Fibroblast of peridontal ligament (primary cell): ENCODE measurements at regions not wholly inside any gene's neighbourhood (a gene's known extent, or its start where the extent isn't known, plus 50 kb on each side); places are given as distances from the start of the nearest gene placed in this dataset.

Experiments used
- DNase-seq: peaks from one replicate; pipeline ENCODE4 v3.0.0-alpha.2; 2010; ENCODE audit errors: extremely low read depth

DNA sequence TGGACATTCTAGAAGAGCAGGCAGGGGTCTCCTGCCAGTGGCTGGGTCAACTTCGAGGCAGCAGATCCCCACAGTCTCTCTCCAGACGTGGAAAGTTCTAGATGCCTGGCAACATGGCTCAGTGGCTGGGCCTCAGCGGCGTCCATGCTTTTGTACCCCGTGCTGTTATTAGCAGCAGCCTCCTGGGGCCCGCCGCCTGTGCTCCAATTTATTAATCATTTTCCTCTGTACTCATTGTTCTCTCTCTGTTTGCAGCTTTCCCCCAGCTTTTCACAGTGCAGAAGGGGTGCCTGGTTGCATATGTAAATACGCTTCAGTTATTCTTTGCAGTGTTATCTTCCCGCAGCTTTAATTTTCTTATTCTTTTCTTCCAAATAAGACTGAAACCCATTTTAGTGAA, 515.1 kb downstream of the TBC1D22A start:
- no peak for DNase-seq

DNA sequence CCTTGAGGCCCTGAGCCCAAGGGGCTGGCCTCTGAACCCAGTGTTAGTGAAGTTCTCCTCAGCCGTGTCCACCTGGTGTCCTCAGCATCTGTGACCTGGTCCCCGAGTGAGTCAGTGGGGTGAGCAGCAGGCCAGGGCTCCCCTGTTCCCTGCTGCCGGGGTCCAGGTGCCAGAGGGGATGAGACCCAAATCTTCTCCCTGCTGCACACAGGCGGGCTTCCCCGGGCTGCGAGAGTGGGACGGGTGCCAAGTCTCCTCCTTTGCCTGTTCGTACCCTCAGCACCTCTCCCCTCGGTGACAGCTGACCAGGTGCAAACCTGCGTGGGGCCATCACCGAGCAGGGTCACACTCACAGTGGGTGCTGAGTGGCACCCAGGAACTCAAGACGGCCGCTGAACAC, 514.5 kb downstream of the TBC1D22A start:
- no peak for DNase-seq

DNA sequence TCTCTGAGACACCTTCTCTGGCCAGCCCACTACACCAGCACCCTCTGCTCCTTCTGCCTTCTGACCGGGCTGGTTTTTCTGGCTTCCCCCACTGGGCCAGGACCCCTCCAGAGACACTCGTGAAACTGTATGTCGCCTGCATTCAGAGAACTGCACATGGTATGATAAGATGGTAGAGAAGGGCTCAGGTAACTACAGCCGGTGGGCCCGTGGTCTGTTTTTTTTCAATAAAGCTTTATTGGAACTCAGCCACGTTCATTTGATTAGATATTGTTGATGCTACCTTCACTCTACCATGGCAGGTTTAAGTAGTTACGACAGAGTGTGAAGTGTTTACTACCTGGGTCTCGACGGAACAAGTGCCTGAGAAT, 514.0 kb downstream of the TBC1D22A start:
- no peak for DNase-seq

DNA sequence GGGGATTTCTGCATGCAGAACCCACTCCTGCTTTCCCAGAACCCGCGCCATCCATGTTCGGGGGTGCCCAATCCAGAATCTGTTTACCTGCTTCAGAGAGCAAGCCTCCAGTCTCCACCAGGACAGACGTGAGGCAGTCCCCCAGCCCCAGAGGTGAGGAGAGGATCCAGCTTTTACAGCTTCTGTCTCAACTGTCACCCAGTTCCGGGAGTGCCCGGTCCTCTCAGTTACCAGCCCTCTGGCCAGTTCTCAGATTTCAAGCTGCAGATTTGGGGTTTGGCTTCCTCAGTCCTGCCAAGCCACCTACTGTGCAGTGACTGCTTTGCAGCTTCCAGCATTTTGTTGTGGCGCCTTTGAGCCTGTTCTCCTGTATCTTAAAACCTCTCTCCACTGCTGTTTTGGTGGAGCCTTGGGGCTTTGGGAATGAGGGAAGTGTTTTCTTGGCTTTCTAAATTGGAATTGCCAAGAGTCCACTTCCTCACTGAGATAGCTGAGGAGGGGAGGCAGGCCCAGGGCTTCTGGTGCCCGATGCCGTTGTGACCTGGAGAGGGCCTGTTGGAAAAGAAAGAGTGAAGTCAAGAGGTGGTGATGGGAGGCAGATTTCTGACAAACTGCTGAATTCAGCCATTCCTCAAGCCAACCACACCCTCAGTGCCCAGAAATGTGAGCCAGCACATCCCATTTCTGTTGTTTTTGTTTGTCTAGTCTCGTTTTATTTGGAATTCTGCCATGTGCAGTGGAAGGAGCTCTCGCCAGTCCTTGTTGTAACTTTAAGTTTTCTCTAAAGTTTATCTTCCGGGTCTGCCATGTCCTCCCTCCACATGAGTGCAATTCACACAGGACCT, 513.4 kb downstream of the TBC1D22A start:
- DNase-seq, result no peak

DNA sequence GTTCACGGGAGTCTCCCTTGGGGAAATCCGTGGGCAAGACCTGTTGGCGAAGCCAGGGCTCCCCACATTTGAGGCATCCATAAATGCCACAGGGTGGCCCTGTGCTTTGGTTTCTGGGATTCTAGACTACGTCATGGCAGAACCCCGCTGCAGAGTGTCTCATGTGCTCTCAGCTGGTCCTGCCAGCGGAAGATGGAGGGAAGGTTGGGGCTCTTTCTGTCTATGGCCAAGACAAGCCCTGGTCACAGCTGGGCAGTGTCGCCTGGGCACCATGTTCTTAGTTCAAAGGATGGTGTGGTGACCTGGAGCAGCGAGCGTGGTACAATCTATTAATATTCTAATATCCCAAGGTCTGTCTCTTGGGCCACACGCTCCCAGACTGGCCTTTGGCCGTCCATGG, 511.7 kb downstream of the TBC1D22A start:
- no peak for DNase-seq

DNA sequence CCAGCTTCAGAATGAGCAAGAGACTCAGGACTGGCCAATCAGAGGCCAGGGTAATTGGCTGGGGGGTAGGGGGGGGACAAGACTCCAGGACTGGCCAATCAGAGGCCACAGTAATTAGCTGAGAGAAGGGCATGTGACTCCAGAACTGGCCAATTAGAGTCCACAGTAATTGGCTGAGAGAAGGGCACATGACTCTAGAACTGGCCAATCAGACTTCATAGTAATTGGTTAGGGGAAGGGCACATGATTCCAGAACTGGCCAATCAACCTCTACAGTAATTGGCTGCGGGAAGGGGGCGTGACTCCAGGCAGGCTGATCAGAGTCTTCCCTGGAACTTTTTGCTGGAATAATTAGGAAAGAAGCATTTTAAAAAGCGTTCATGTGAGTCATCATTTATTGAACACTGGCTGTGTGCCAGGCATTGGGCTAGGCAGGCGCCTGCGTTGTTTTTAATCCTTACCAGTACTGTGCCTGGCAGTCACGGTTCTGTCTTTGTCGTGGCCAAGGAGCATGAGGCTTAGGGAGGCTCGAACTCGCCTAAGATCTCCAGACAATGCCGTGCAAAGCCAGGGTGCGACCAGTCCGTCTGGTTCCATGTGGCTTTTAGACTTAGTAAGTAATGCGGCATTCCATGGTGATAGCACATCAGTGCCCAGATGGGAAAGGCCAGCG, 508.1 kb downstream of the TBC1D22A start:
- no peak for DNase-seq

DNA sequence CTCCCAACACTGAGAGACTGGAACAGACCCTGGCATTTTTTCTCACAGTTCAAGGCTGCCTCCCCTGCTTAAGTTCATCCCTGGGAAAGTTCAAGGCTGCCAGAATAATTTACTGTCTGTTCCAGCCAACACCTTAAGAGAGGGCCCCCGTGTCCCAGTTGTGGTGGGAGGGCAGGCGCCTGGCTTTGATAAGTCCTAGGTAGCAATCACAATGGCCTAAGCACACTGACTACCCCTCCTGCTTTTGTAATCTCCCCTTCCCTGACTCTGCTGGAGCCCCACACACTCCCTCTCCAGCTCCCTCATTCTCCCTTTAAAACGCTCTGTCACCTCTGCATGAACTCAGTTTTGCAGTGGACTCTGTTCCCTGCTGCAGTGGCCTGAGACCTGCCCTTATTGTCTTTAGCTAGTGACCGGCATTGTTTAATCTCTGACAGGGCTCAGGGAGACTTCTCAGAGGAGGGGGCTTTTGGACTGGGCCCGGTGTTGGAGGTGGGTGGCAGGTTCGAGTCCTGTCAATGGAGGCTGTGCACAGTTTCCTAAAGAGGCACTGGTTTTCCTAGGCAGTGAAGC, 507.2 kb downstream of the TBC1D22A start:
- DNase-seq, result no peak

DNA sequence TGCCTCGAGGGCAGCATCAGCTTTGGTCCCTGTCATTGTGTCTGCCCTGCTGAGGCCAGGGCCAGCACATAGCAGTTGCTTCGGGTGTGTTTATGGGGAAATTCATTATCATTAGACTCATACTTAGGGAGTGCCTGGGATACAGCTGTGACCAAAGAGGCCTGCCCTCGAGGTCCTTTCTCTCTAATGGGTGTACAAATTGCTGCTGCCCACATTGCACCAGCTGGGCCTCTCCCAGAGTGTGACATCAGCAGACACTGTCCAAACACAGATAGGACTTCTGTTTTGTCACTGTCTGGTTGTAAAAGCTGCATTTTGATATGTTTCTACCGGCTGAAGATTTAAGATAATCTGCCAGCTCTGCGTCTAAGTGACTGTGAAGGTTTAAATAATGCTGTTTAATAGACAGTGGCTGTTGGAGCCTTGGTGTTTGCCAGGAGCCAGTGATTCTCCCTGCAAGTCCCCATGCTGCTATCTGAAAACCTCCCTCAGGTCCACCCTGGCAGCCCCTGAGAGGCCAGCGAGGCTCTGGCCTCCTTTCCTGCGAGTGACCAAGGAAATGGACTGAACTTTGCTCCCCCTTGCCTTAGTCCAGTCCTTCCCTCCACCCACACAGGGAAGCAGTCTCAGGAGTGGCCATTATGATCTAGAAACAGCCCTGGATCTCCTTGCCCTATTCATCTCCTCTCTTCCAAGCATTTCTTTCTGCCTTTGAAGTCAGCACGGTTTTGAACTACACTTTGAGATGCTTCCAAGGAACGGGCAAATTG, 505.2 kb downstream of the TBC1D22A start:
- DNase-seq, result no peak

DNA sequence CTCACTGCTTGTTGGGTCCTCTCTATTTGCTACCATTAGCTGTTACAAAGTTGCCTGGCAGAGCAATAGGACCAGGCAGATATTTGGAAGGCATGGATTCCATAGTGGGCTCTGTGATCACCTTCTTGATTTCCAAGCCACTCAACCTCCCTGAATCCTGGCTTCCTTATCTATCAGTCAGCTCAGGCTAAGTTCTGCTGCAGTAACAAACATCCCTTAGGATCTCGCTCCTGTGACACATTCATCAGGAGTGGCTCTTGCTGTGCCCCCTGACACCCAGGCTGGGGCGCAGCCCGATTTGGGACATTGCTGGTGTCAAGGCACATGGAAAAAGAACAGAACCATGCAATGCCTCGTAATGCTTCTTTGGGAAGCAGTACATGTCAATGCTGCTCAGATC, 503.9 kb downstream of the TBC1D22A start:
- DNase-seq, result no peak

DNA sequence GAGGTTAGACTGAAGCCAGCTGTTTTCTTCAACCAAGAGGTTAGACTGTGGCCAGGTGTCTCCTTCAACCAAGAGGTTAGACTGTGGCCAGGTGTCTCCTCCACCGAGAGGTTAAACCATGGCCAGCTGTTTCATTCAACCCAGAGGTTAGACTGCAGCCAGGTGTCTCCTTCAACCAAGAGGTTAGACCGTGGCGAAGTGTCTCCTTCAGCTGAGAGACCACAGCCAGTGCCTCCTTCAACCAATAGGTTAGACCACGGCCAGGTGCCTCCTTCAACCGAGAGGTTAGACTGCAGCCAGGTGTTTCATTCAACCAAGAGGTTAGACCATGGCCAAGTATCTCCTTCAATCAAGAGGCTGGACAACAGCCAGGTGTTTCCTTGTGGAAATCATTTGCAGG, 498.1 kb downstream of the TBC1D22A start:
- no peak for DNase-seq

DNA sequence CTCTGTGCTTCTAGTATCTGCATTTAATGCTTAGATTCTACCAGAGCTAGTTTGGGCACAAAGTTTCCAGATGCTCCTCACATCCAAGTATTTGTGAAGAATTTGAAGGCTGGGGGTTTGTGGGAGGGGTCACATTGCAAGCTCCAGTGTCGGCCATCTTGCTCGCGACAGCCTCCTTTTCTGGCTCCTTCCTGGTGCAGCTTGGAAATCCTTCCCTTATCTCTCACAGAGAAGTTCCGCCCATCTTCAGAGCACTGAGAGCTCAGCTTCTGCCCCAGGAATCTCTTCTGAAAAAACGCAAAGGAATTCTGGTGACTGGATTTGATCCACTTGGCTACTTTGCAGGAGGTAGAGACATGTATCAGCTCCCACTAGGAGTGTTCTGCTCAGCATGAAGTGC, 497.5 kb downstream of the TBC1D22A start:
- no peak for DNase-seq

DNA sequence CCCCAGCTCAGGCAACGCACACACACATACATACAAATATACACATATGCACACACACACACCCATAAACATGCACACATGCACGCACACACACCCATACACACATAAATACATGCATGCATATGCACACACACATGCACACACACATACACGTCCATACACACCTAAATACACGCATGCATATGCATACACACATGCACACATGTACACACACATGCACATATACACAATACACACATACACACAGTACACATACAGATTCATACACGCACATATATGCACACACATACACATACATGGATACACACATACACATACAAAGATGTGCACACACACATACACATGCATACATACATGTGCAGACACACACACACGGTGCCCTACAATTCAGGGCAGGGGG, 496.6 kb downstream of the TBC1D22A start:
- no peak for DNase-seq

DNA sequence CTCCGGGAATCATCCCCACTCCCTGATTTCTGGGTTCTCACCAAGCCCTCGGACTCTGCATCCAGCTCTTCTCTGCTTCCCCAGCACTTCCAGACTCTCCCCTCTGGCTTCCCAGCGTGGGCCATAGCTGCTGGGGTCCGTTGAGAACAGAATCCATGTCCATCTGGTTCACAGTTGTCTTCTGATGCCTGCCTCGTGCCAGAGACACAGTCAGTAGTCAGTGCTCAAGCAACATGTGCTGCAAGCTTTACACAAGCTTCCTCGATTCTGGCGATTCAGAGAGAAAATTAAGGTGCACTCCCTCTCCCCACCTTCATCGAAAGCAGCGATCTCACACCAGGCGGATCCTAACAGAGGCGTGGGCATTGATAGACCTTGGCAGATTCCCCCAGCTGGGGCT, 495.5 kb downstream of the TBC1D22A start:
- DNase-seq, result no peak

DNA sequence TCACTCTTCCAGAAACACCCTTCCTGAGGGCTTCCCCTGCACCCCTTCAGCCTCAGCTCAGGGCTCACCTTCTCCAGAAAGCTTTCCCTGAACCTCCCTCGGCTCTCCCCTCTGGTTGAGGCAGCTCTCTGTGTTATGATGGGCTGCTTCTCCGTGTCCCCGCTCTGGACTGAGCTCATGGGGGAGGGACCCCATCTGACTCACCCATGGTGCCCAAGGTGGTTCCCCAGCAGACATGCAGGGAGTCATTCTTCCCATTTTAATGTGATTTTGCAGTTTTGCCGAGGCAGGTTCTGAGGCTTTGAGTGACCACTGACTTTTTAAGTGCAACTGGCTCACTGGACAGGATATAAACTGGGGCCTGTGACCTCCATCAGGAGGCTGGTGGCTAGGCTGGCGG, 495.1 kb downstream of the TBC1D22A start:
- DNase-seq, result no peak

DNA sequence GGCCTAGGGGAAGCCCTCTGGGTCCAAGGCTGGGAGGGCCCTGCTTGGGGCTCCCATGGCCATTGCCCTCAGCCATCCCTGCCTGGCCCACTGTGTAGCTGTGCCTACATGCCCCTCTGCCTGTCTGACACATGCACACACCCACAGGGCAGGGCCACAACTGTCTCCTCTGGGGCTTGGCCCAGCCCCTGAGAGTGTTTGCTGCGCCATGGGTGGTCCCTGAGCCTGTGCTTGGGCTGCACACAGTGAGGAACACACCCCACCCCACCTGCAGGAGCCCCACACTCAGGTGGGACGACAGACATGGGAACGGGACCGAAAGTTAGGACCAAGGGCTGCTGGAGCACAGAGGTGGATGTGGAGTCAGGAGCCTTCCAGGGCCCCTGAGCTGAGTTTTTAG, 489.5 kb downstream of the TBC1D22A start:
- DNase-seq, result no peak

DNA sequence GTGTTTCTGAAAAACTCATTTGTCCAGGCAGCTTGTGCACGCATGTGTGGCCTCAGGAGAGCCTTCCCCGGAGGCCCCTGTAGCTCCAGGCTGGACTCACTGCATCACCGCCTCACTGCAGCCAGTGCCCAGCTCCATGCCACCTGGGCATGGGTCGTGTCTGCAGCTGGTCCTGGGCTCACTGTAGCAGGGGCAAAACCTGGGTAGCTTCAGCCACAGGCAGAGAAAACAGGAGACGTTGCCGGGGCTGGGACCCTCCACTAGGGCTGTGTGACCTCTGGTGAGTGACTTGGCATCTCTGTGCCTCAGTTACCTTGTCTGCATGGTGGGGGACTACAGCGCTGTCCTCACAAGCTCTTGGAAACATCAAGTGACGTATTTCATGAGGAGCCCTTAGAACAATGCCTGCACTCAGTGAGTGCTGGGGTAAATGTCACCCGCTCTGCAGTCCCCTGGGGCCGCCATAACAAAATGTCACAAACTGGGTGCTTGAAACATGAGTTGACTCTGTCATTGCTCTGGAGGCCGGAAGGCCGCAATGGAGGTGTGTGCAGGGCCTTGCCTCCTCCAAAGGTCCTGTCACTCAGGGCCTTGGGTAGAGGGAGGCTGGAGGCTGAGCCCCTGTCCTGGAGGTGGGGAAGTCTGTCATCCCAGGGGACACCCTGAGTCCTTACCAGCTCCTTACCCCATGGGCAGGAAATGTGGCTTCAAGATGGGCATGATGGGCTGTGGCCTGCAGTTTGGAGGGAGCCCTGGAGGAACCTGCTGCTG, 488.7 kb downstream of the TBC1D22A start:
- no peak for DNase-seq

DNA sequence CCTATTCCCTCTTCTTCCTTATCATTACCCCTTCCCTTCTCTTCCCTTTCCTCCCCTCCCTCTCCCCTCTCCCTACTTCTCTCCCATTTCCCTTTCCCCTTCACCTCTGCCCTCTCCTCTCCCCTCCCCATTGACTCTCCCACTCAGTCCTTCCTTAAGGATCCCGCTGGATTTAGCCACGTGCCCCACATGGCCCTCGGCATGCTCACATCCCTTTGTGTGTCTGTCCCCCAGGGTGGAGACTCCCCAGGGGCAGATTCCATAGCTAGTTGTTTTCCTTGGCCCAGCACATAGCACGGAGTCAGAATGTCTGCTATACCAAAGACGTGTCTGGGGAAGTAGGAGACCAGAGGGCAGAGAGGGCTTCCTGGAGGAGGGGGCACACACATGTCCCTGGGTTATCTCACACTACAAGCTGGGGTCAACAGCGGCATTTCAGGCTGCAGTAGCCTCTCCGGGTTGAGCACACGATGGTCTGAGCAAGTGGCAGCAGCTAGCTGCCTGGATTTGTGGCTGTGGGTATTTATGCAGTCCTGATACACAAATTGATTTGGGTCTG, 487.0 kb downstream of the TBC1D22A start:
- DNase-seq, result no peak

DNA sequence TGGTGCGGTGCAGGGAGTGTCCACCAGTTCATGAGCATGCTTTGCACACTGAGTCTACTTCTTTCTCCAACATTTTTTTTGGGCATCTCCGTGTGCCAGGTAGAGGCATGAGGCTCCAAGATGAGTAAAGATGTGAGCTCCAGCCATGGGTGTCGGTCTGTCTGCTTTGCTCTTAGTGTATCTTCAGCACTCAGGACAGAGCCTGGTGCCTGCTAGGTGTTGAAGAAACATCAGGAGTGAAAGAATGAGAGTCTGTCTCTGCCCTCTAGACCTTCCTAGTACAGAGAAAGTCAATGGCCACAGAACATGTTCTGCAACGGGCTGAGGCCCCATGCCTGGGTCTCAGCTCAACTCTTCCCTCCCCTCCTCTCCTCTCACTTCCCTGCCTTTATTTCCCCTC, 486.5 kb downstream of the TBC1D22A start:
- DNase-seq, result no peak

DNA sequence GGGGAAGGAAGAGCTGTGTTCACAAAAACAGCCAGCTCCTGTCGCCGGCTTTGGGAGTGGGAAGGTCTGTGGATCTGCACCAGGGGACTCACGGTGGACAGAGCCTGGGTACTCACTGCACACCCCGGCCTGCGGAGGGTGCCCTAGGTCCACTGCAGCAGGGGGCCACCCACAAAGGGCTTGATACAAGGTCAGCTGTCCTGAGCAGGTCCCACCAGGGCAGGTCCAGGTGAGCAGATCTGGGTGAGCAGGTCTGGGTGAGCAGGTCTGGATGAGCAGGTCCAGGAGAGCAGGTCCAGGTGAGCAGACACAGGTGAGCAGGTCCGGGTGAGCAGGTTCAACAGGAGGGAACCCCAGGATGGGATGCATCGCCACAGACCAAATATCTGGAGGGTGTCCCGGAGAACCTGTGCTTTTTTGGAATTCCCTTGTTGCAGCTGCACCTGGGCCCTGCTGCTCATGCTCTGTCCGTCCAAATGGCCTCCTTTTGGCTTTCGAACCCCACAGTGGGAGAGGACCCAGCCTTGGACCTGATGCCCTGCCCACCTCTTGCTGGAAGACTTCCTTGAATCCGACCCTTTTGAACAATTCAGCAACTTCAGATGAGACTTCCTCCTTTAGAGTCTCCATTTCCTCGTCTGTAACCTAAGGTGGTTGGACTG, 485.3 kb downstream of the TBC1D22A start:
- no peak for DNase-seq

DNA sequence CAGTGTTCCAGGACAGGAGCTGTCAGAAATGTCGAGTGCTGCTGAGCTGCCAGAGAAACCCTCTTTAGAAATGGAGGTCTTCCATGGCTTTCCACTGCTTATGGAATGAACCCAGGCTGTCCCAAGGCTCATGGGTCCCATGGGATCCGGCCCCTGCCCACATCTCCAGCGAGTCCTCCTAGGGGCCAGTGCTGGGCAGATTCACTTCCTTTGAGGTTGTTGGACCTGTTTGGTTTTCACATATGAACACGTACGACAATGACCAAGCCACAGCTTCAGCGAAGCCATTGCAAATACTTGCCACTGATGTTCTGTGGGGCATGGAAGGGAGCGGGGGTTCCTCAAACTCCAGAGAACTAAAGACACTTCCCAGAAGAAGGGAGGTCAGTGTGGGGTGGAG, 483.3 kb downstream of the TBC1D22A start:
- DNase-seq, result no peak

DNA sequence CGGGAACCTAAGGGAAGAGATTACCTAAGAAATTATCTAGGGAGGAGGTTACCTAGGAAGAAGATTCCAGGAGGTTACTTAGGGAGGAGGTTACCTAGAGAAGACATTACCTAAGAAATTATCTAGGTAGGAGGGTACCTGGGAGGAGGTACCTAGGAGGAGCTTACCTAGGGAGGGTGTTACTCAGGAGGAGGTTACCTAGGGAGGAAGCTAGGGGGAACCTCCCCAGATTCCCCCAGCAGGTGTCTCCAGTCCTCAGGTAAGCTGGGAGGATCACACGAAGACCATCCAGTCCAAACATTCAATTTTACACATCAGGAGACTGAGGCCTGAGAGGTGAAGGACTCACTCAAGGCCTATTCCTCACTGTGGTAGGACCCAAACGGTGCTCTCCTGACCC, 482.8 kb downstream of the TBC1D22A start:
- no peak for DNase-seq
